ENCODE measurements at regions not wholly inside any gene's neighbourhood (a gene's known extent, or its start where the extent isn't known, plus 50 kb on each side); places are given as distances from the start of the nearest gene placed in this dataset.

DNA sequence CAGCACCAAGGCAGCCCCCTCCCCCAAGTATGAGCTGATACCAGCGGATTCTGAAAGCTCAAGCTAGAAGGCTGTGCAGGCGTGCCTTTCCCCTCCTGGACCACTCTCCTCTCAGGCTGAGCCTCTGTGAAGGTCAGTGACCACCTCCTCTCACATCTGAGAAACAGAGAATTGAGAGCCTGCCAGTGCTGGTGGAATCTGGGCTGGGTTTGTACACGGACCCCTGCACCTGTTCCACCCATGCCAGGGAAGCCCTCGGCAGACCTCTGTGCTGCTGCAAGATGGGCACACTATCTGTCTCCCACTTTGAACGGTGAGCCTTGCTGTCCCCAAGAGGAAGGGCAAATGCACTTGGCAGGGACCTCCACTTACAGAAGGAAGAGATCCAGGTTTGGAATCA is 54.7 kb upstream of the SDK2 start:
- TF ChIP-seq, protein P1, sequence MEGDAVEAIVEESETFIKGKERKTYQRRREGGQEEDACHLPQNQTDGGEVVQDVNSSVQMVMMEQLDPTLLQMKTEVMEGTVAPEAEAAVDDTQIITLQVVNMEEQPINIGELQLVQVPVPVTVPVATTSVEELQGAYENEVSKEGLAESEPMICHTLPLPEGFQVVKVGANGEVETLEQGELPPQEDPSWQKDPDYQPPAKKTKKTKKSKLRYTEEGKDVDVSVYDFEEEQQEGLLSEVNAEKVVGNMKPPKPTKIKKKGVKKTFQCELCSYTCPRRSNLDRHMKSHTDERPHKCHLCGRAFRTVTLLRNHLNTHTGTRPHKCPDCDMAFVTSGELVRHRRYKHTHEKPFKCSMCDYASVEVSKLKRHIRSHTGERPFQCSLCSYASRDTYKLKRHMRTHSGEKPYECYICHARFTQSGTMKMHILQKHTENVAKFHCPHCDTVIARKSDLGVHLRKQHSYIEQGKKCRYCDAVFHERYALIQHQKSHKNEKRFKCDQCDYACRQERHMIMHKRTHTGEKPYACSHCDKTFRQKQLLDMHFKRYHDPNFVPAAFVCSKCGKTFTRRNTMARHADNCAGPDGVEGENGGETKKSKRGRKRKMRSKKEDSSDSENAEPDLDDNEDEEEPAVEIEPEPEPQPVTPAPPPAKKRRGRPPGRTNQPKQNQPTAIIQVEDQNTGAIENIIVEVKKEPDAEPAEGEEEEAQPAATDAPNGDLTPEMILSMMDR (conservative IDR thresholded peaks at IDR 0.05; ENCODE audit: low read depth, low read length): no peak
- TF ChIP-seq EZH2phosphoT487 (IDR thresholded peaks at IDR 0.05; ENCODE audit: borderline replicate concordance, low read length) (no peak), EZH2 (IDR thresholded peaks at IDR 0.05; ENCODE audit: low read length, unreplicated experiment) (no peak)

All from PC-3 (cell line).